ENCODE measurements at regions not wholly inside any gene's neighbourhood (a gene's known extent, or its start where the extent isn't known, plus 50 kb on each side); places are given as distances from the start of the nearest gene placed in this dataset.
"Not testable (repeated sequence)": the region's sequence is repeated elsewhere in the genome, so short reads cannot be mapped to it uniquely, and the experiment has no call there.

GRCh38 chr16:65234721-65235320, 113.0 kb upstream of the CDH11 start:
- not testable (repeated sequence) for TF ChIP-seq CTCF (IDR thresholded peaks at IDR 0.05; ENCODE audit: low read depth, low read length, poor library complexity, severe bottlenecking); EZH2phosphoT487 (IDR thresholded peaks at IDR 0.05; ENCODE audit: borderline replicate concordance, low read length)

Data from DOHH2 (cell line).